IPS-15b (cell line): ENCODE measurements at regions not wholly inside any gene's neighbourhood (a gene's known extent, or its start where the extent isn't known, plus 50 kb on each side); places are given as distances from the start of the nearest gene placed in this dataset.

Source experiments
- H3K27me3 ChIP-seq: one replicate; pipeline ENCODE4 v1.6.1; 2013; ENCODE audit warnings: low read length; ENCODE audit not compliant: control insufficient read depth, insufficient read depth
- H3K36me3 ChIP-seq: one replicate; pipeline ENCODE4 v1.6.1; 2013; ENCODE audit warnings: low read length; ENCODE audit not compliant: control insufficient read depth, insufficient read depth
- H3K4me1 ChIP-seq: one replicate; pipeline ENCODE4 v1.6.1; 2013; ENCODE audit warnings: mild to moderate bottlenecking, low read length; ENCODE audit not compliant: control insufficient read depth, insufficient read depth
- H3K4me3 ChIP-seq: one replicate; pipeline ENCODE4 v1.5.1; 2013; ENCODE audit warnings: low read depth, low read length
- H3K9ac ChIP-seq: one replicate; pipeline ENCODE4 v1.6.1; 2013; ENCODE audit warnings: low read depth, mild to moderate bottlenecking, low read length
- H3K9me3 ChIP-seq: one replicate; pipeline ENCODE4 v1.6.1; 2013; ENCODE audit warnings: mild to moderate bottlenecking, low read length; ENCODE audit not compliant: control insufficient read depth, insufficient read depth

GRCh38 chr9:129324808-129325502 is 146.9 kb upstream of the IER5L start:
- Histone ChIP-seq H3K36me3 (peaks cover 3% of the 10 kb centered on the region), H3K9ac (no peak overlapping the region), H3K4me1 (peaks cover 5% of the 10 kb centered on the region), H3K4me3 (no peak overlapping the region), H3K27me3 (no peaks in the 10 kb centered on the region), H3K9me3 (no peaks in the 10 kb centered on the region)

- Histone ChIP-seq H3K9ac (no peak overlapping the region), H3K4me1 (peaks cover 5% of the 10 kb centered on the region), H3K27me3 (no peaks in the 10 kb centered on the region), H3K9me3 (no peaks in the 10 kb centered on the region), H3K36me3 (peaks cover 3% of the 10 kb centered on the region), H3K4me3 (no peak overlapping the region)
Measured at GRCh38 chr9:129323999-129324553, 146.0 kb upstream of the IER5L start.

GRCh38 chr9:129323376-129323998 is 145.4 kb upstream of the IER5L start:
- H3K9ac ChIP-seq = no peak overlapping the region
- H3K4me3 ChIP-seq = no peak overlapping the region
- peaks cover 5% of the 10 kb centered on the region for H3K4me1 ChIP-seq
- no peaks in the 10 kb centered on the region for H3K9me3 ChIP-seq
- peaks cover 3% of the 10 kb centered on the region for H3K36me3 ChIP-seq
- H3K27me3 ChIP-seq = no peaks in the 10 kb centered on the region

- H3K27me3 ChIP-seq = no peaks in the 10 kb centered on the region
- H3K36me3 ChIP-seq = peaks cover 3% of the 10 kb centered on the region
- no peak overlapping the region for H3K4me3 ChIP-seq
- H3K4me1 ChIP-seq = peaks cover 5% of the 10 kb centered on the region
- no peak overlapping the region for H3K9ac ChIP-seq
- H3K9me3 ChIP-seq = no peaks in the 10 kb centered on the region
Measured at GRCh38 chr9:129322641-129323375, 144.7 kb upstream of the IER5L start.

- Histone ChIP-seq H3K9me3 (no peaks in the 10 kb centered on the region), H3K27me3 (no peaks in the 10 kb centered on the region), H3K4me3 (no peak overlapping the region), H3K4me1 (peaks cover 5% of the 10 kb centered on the region), H3K9ac (no peak overlapping the region), H3K36me3 (peaks cover 3% of the 10 kb centered on the region)
Measured at GRCh38 chr9:129322022-129322621, 144.1 kb upstream of the IER5L start.

- Histone ChIP-seq H3K4me1 (peaks cover 5% of the 10 kb centered on the region), H3K27me3 (no peaks in the 10 kb centered on the region), H3K9ac (no peak overlapping the region), H3K9me3 (no peaks in the 10 kb centered on the region), H3K36me3 (peaks cover 3% of the 10 kb centered on the region), H3K4me3 (peak overlapping the region; percentile 46)
Measured at GRCh38 chr9:129321286-129322021, 143.4 kb upstream of the IER5L start.

GRCh38 chr9:129320575-129321285 is 142.7 kb upstream of the IER5L start:
- Histone ChIP-seq H3K9ac (no peak overlapping the region), H3K4me3 (peak overlapping the region; percentile 46)

GRCh38 chr9:129319938-129320481 is 141.9 kb upstream of the IER5L start:
- Histone ChIP-seq H3K27me3 (no peaks in the 10 kb centered on the region), H3K4me3 (peak overlapping the region; percentile 46), H3K4me1 (peaks cover 5% of the 10 kb centered on the region), H3K36me3 (peaks cover 2% of the 10 kb centered on the region), H3K9ac (no peak overlapping the region), H3K9me3 (no peaks in the 10 kb centered on the region)

More at GRCh38 chr9:129320575-129321285, 142.7 kb upstream of the IER5L start:
- Histone ChIP-seq H3K9me3 (no peaks in the 10 kb centered on the region), H3K27me3 (no peaks in the 10 kb centered on the region), H3K36me3 (peaks cover 3% of the 10 kb centered on the region), H3K4me1 (peaks cover 5% of the 10 kb centered on the region)

- Histone ChIP-seq H3K4me1 (peaks cover 5% of the 10 kb centered on the region), H3K27me3 (no peaks in the 10 kb centered on the region), H3K9me3 (no peaks in the 10 kb centered on the region), H3K9ac (no peak overlapping the region), H3K36me3 (no peaks in the 10 kb centered on the region), H3K4me3 (no peak overlapping the region)
Measured at GRCh38 chr9:129319076-129319937, 141.2 kb upstream of the IER5L start.
